ENCODE measurements at regions not wholly inside any gene's neighbourhood (a gene's known extent, or its start where the extent isn't known, plus 50 kb on each side); places are given as distances from the start of the nearest gene placed in this dataset.

GRCh38 chr10:10471758-10472157, 545.9 kb upstream of the CELF2 start:
- H3K9me3 ChIP-seq (replicated peaks; ENCODE audit: control insufficient read depth, insufficient read depth, low read length) = no peaks in the 10 kb centered on the region
- H3K4me2 ChIP-seq (ENCODE audit: insufficient read depth, low read length) = no peak overlapping the region
- H2AFZ ChIP-seq (ENCODE audit: low read depth, low read length) = no peak overlapping the region
- H3K9me1 ChIP-seq (replicated peaks; ENCODE audit: control insufficient read depth, extremely low read depth, insufficient read depth, low read length) = no peaks in the 10 kb centered on the region
- no peaks in the 10 kb centered on the region for H3K79me2 ChIP-seq (ENCODE audit: control insufficient read depth, insufficient read depth, low read length)
- H3K27ac ChIP-seq (ENCODE audit: insufficient read depth, low read depth, low read length) = no peak overlapping the region
- intact Hi-C loops (cut with micrococcal nuclease) = no loop called here
- DNase-seq (ENCODE audit: low read depth, low spot score) = no peak
- no peaks in the 10 kb centered on the region for H3K36me3 ChIP-seq (ENCODE audit: control insufficient read depth in 2 of 2, extremely low read depth in 1 of 2, insufficient read depth in 2 of 2, low read length in 2 of 2)
- dilution Hi-C loops (cut with MboI; ENCODE audit: extremely low pct_ligation_motif_present, low sequenced_read_pairs) = no loop called here
- H3K4me3 ChIP-seq (replicated peaks in 1 of 3; ENCODE audit: insufficient read depth in 1 of 3, low read depth in 1 of 3, low read length in 3 of 3) = no peak overlapping the region
- H3K9ac ChIP-seq (replicated peaks; ENCODE audit: extremely low read depth, insufficient read depth, low read length) = no peak overlapping the region
- ChIA-PET CTCF (no interaction called here), POLR2A (no interaction called here)
- BruUV-seq (replicated peaks) = no TSS peak
- no peaks in the 10 kb centered on the region for H3K27me3 ChIP-seq (ENCODE audit: control insufficient read depth in 2 of 2, insufficient read depth in 2 of 2, low read length in 2 of 2)
- H4K20me1 ChIP-seq (replicated peaks; ENCODE audit: control insufficient read depth, extremely low read depth, insufficient read depth, low read length) = no peaks in the 10 kb centered on the region
- no peak for FAIRE-seq
- H3K4me1 ChIP-seq (ENCODE audit: control insufficient read depth, extremely low read depth, insufficient read depth, low read length) = no peaks in the 10 kb centered on the region
- TF ChIP-seq MAX (IDR thresholded peaks at IDR 0.05; ENCODE audit: insufficient read depth, insufficient read length) = no peak
- no peak for TF ChIP-seq CTCF (IDR thresholded peaks at IDR 0.05; ENCODE audit: extremely low read depth in 1 of 2, insufficient read depth in 1 of 2, low read depth in 1 of 2, low read length in 2 of 2)
- no peak for TF ChIP-seq JUN (IDR thresholded peaks at IDR 0.05; ENCODE audit: borderline replicate concordance, insufficient read depth, insufficient read length, low read depth)
- TF ChIP-seq MYC (IDR thresholded peaks at IDR 0.05; ENCODE audit: low read depth, low read length) = no peak
- TF ChIP-seq EZH2 (IDR thresholded peaks at IDR 0.05; ENCODE audit: borderline replicate concordance, low read depth, low read length, severe bottlenecking) = no peak
- TF ChIP-seq GATA2 (IDR thresholded peaks at IDR 0.05; ENCODE audit: insufficient read depth, insufficient read length, low read depth, low read length) = no peak
- no peak for TF ChIP-seq POLR2A (IDR thresholded peaks at IDR 0.05; ENCODE audit: low read depth, low read length)
- no peak for TF ChIP-seq POLR2AphosphoS5 (IDR thresholded peaks at IDR 0.05; ENCODE audit: insufficient read depth, low read depth, low read length)

Measured in endothelial cell of umbilical vein (primary cell).